Panc1 (cell line): ENCODE measurements at regions not wholly inside any gene's neighbourhood (a gene's known extent, or its start where the extent isn't known, plus 50 kb on each side); places are given as distances from the start of the nearest gene placed in this dataset.

ENCODE experiments used
- ATAC-seq: fragments of 200-7000 bp; cut with Tn5 transposase; 2 replicates; pipeline ENCODE4 v1.9.1; 2020; ENCODE audit warnings: mild to moderate bottlenecking, moderate library complexity
- BruUV-seq: library from RNA; stranded (reverse); fragments of 400-500 nt; replicated peaks from 2 replicates; lab custom pipeline; 2021; lab: Mats Ljungman, UMichigan
- CTCF ChIA-PET: fragments of 300-600 bp; sonication (Branson Sonifier 250); formaldehyde crosslinking; loops from one replicate; lab custom pipeline; 2022; ENCODE audit warnings: antibody characterized with exemption; lab: Charles Lee
- POLR2A ChIA-PET: fragments of 300-600 bp; sonication (Branson Sonifier 250); formaldehyde crosslinking; loops from one replicate; lab custom pipeline; 2022; ENCODE audit warnings: antibody characterized with exemption; lab: Charles Lee
- DNase-seq: peaks from one replicate; pipeline ENCODE4 v3.0.0-alpha.2; 2010; ENCODE audit warnings: low read depth, low spot score
- H3K27ac ChIP-seq: 2 replicates; pipeline ENCODE4 v1.5.1; 2011; ENCODE audit warnings: mild to moderate bottlenecking, low read length, inconsistent platforms
- H3K27me3 ChIP-seq: fragments of 200-500 bp; sonication (Bioruptor generic); 2 replicates; pipeline ENCODE4 v1.6.0; 2014; ENCODE audit warnings: low read length, inconsistent platforms; ENCODE audit not compliant: control insufficient read depth, insufficient read depth
- H3K36me3 ChIP-seq: fragments of 200-500 bp; sonication (Bioruptor generic); 2 replicates; pipeline ENCODE4 v1.5.1; 2014; ENCODE audit warnings: inconsistent platforms, mild to moderate bottlenecking, low read length, moderate library complexity; ENCODE audit not compliant: control insufficient read depth, insufficient read depth
- H3K4me1 ChIP-seq: 2 replicates; pipeline ENCODE4 v1.5.1; 2011; ENCODE audit warnings: inconsistent platforms, mild to moderate bottlenecking, low read length, moderate library complexity; ENCODE audit not compliant: control insufficient read depth, insufficient read depth
- H3K4me3 ChIP-seq, 2 experiments: 2 replicates each; pipeline ENCODE4 v1.5.1; 2011 to 2012; ENCODE audit warnings: low read depth in 2 of 2, low read length in 2 of 2, mild to moderate bottlenecking in 2 of 2, inconsistent platforms in 1 of 2, moderate library complexity in 1 of 2
- H3K9me3 ChIP-seq: fragments of 200-500 bp; sonication (Bioruptor generic); 2 replicates; pipeline ENCODE4 v1.5.1; 2014; ENCODE audit warnings: low read depth, mild to moderate bottlenecking, inconsistent platforms, low read length, moderate library complexity; ENCODE audit not compliant: control insufficient read depth, insufficient read depth
- CTCF ChIP-seq: fragments of 450-650 bp; IDR thresholded peaks from 2 replicates; pipeline ENCODE4 v1.5.1; 2017; ENCODE audit warnings: mild to moderate bottlenecking
- POLR2AphosphoS5 ChIP-seq: IDR thresholded peaks from 2 replicates; pipeline ENCODE4 v1.6.1; 2012; ENCODE audit warnings: mild to moderate bottlenecking, low read depth, low read length, moderate library complexity
- REST ChIP-seq, 2 experiments: IDR thresholded peaks; 2 replicates each; pipeline ENCODE4 v1.6.1; 2011 to 2012; ENCODE audit warnings: low read depth in 2 of 2, control low read depth in 1 of 2, low read length in 1 of 2, mild to moderate bottlenecking in 1 of 2, moderate library complexity in 1 of 2; ENCODE audit not compliant: insufficient read depth in 1 of 2
- SIN3A ChIP-seq: IDR thresholded peaks from 2 replicates; pipeline ENCODE4 v1.6.1; 2012; ENCODE audit warnings: low read depth, mild to moderate bottlenecking, low read length, moderate library complexity, borderline replicate concordance; ENCODE audit not compliant: insufficient read depth
- TCF7L2 ChIP-seq: IDR thresholded peaks from 2 replicates; pipeline ENCODE4 v1.6.1; 2011; ENCODE audit warnings: mild to moderate bottlenecking, low read depth, low read length, inconsistent platforms
- in situ Hi-C: cut with HindIII; loops from 2 replicates; pipeline ENCODE4 v1.10.0; 2016; ENCODE audit warnings: low sequenced_read_pairs, low pct_unique_long_range_greater_than_20kb
- intact Hi-C: fragments of 100-400 bp; cut with micrococcal nuclease; formaldehyde crosslinking; loops from one replicate; pipeline ENCODE4 v1.10.0; 2022; ENCODE audit not compliant: unreplicated experiment

- Histone ChIP-seq H3K27me3 (peaks cover 5% of the 10 kb centered on the region; the same call in 1 of the 2 replicates), H3K4me1 (no peaks in the 10 kb centered on the region), H3K27ac (no peak overlapping the region), H3K4me3 (no peak overlapping the region), H3K36me3 (no peaks in the 10 kb centered on the region), H3K9me3 (no peaks in the 10 kb centered on the region)
- in situ Hi-C loops: no loop called here
- BruUV-seq: no TSS peak
- intact Hi-C loops: no loop called here
- ATAC-seq: no peak
- ChIA-PET POLR2A (no interaction called here), CTCF (no interaction called here)
- DNase-seq: no peak
- TF ChIP-seq SIN3A: no peak
- TF ChIP-seq TCF7L2: no peak
- TF ChIP-seq REST (IDR thresholded peaks at IDR 0.05; ENCODE audit: insufficient read depth in 1 of 2, low read depth in 2 of 2, low read length in 1 of 2): no peak
- TF ChIP-seq POLR2AphosphoS5: no peak
- TF ChIP-seq CTCF: no peak
Measured at GRCh38 chr20:22776369-22776768, 192.0 kb upstream of the FOXA2 start.

GRCh38 chr20:22779878-22780277 lies 195.5 kb upstream of the FOXA2 start:
- Histone ChIP-seq H3K4me3 (no peak overlapping the region), H3K27me3 (no peaks in the 10 kb centered on the region), H3K27ac (no peak overlapping the region), H3K36me3 (no peaks in the 10 kb centered on the region), H3K4me1 (no peaks in the 10 kb centered on the region), H3K9me3 (no peaks in the 10 kb centered on the region)
- no peak for TF ChIP-seq CTCF
- TF ChIP-seq POLR2AphosphoS5: no peak
- no peak for TF ChIP-seq SIN3A
- no peak for TF ChIP-seq TCF7L2
- no peak for TF ChIP-seq REST (IDR thresholded peaks at IDR 0.05; ENCODE audit: insufficient read depth in 1 of 2, low read depth in 2 of 2, low read length in 1 of 2)
- no peak for DNase-seq
- intact Hi-C loops (no loop called here), in situ Hi-C loops (no loop called here)
- no peak for ATAC-seq
- no TSS peak for BruUV-seq
- ChIA-PET CTCF (no interaction called here), POLR2A (interaction anchor here (0.6 kb wide), 1 partner anchor 324 kb away, joined by 3 read pairs; no protein-coding TSS in a partner anchor)
